IMR-90 (cell line): ENCODE measurements at regions not wholly inside any gene's neighbourhood (a gene's known extent, or its start where the extent isn't known, plus 50 kb on each side); places are given as distances from the start of the nearest gene placed in this dataset.
A peak's percentile ranks its signal among the peaks of the same experiment; 100 is the strongest.

Experiments
- ATAC-seq: fragments of 200-7000 bp; cut with Tn5 transposase; 2 replicates; pipeline ENCODE4 v1.9.1; 2020; ENCODE audit warnings: low read depth, mild to moderate bottlenecking, moderate library complexity
- BruUV-seq: library from RNA; stranded (reverse); fragments of 400-500 nt; replicated peaks from 2 replicates; lab custom pipeline; 2021; lab: Mats Ljungman, UMichigan
- CTCF ChIA-PET: fragments of 300-600 bp; formaldehyde crosslinking; extraction: SDS; loops from one replicate; lab custom pipeline; 2021; ENCODE audit warnings: antibody characterized with exemption; lab: Yijun Ruan, JAX
- POLR2A ChIA-PET: fragments of 300-600 bp; sonication (Branson Sonifier 250); formaldehyde crosslinking; loops from one replicate; lab custom pipeline; 2022; ENCODE audit warnings: antibody characterized with exemption; ENCODE audit not compliant: unreplicated experiment; lab: Charles Lee
- DNase-seq: peaks from one replicate; pipeline ENCODE4 v3.0.0; 2013
- H2AFZ ChIP-seq: replicated peaks from 2 replicates; pipeline ENCODE3; 2013; ENCODE audit warnings: low read length, mild to moderate bottlenecking; ENCODE audit not compliant: poor library complexity
- H2AK5ac ChIP-seq: 2 replicates; pipeline ENCODE4 v1.6.1; 2013; ENCODE audit warnings: low read depth, low read length, inconsistent platforms
- H2AK9ac ChIP-seq: replicated peaks from 2 replicates; pipeline ENCODE3; 2013; ENCODE audit warnings: mild to moderate bottlenecking, low read depth, low read length, moderate library complexity; ENCODE audit not compliant: poor library complexity
- H2BK120ac ChIP-seq: 2 replicates; pipeline ENCODE4 v1.6.1; 2013; ENCODE audit warnings: low read depth, low read length, inconsistent platforms
- H2BK15ac ChIP-seq: 3 replicates; pipeline ENCODE4 v1.6.1; 2013; ENCODE audit warnings: low read depth, low read length, inconsistent platforms
- H2BK20ac ChIP-seq: 2 replicates; pipeline ENCODE4 v1.6.1; 2013; ENCODE audit warnings: low read depth, mild to moderate bottlenecking, inconsistent platforms, low read length, moderate library complexity
- H2BK5ac ChIP-seq: 2 replicates; pipeline ENCODE4 v1.6.1; 2013; ENCODE audit warnings: mild to moderate bottlenecking, low read depth, low read length, inconsistent platforms; ENCODE audit not compliant: poor library complexity, severe bottlenecking
- H3K14ac ChIP-seq: replicated peaks from 2 replicates; pipeline ENCODE4 v1.6.1; 2013; ENCODE audit warnings: low read depth, low read length, inconsistent platforms
- H3K18ac ChIP-seq: 2 replicates; pipeline ENCODE4 v1.6.1; 2013; ENCODE audit warnings: low read depth, low read length, control low read depth
- H3K23ac ChIP-seq: 2 replicates; pipeline ENCODE4 v1.6.1; 2013; ENCODE audit warnings: low read depth, low read length, inconsistent platforms
- H3K27ac ChIP-seq: 2 replicates; pipeline ENCODE4 v1.5.1; 2013; ENCODE audit warnings: mild to moderate bottlenecking, control low read depth, low read length; ENCODE audit not compliant: insufficient read depth
- H3K27me3 ChIP-seq: 2 replicates; pipeline ENCODE4 v1.6.1; 2013; ENCODE audit warnings: low read length; ENCODE audit not compliant: control insufficient read depth, insufficient read depth
- H3K36me3 ChIP-seq: 2 replicates; pipeline ENCODE4 v1.6.1; 2013; ENCODE audit warnings: low read length, mixed read lengths; ENCODE audit not compliant: control insufficient read depth, insufficient read depth
- H3K4ac ChIP-seq: 2 replicates; pipeline ENCODE4 v1.6.1; 2013; ENCODE audit warnings: low read depth, low read length, inconsistent platforms
- H3K4me1 ChIP-seq: 2 replicates; pipeline ENCODE4 v1.6.1; 2013; ENCODE audit warnings: low read length, mixed read lengths; ENCODE audit not compliant: control insufficient read depth, insufficient read depth
- H3K4me2 ChIP-seq: 2 replicates; pipeline ENCODE4 v1.6.1; 2013; ENCODE audit warnings: low read depth, mild to moderate bottlenecking, control low read depth, low read length, moderate library complexity
- H3K4me3 ChIP-seq: 2 replicates; pipeline ENCODE4 v1.5.1; 2013; ENCODE audit warnings: low read depth, mild to moderate bottlenecking, control low read depth, low read length, moderate library complexity; ENCODE audit not compliant: insufficient read depth
- H3K56ac ChIP-seq: 2 replicates; pipeline ENCODE4 v1.6.1; 2013; ENCODE audit warnings: low read length, inconsistent platforms; ENCODE audit not compliant: insufficient read depth; ENCODE audit errors: extremely low read depth
- H3K79me1 ChIP-seq, 2 experiments: 2 replicates each; pipeline ENCODE4 v1.6.1; 2013; ENCODE audit warnings: low read length in 2 of 2, inconsistent platforms in 1 of 2, low read depth in 1 of 2
- H3K9ac ChIP-seq: 2 replicates; pipeline ENCODE4 v1.6.1; 2013; ENCODE audit warnings: low read depth, low read length, control low read depth
- H3K9me1 ChIP-seq: 2 replicates; pipeline ENCODE4 v1.6.1; 2013; ENCODE audit warnings: low read length, inconsistent platforms; ENCODE audit not compliant: insufficient read depth
- H3K9me3 ChIP-seq: 2 replicates; pipeline ENCODE4 v1.6.1; 2013; ENCODE audit warnings: low read length; ENCODE audit not compliant: control insufficient read depth, insufficient read depth
- H4K20me1 ChIP-seq: 2 replicates; pipeline ENCODE4 v1.6.1; 2013; ENCODE audit warnings: low read length, inconsistent platforms; ENCODE audit not compliant: insufficient read depth
- H4K5ac ChIP-seq: 2 replicates; pipeline ENCODE4 v1.6.1; 2013; ENCODE audit warnings: mild to moderate bottlenecking, low read depth, low read length, control low read depth
- H4K8ac ChIP-seq, 2 experiments: 2 replicates each; pipeline ENCODE4 v1.6.1; 2013; ENCODE audit warnings: low read depth in 2 of 2, low read length in 2 of 2, control low read depth in 1 of 2, inconsistent platforms in 1 of 2
- H4K91ac ChIP-seq: 2 replicates; pipeline ENCODE4 v1.6.1; 2013; ENCODE audit warnings: low read depth, low read length, inconsistent platforms; ENCODE audit not compliant: insufficient read depth
- MAZ ChIP-seq: IDR thresholded peaks from 2 replicates; pipeline ENCODE4 v1.6.1; 2012; ENCODE audit warnings: low read depth, mild to moderate bottlenecking, low read length, improper control_type of control experiment, moderate library complexity, borderline replicate concordance
- SMC3 ChIP-seq: fragments of 150-350 bp; IDR thresholded peaks from 2 replicates; pipeline ENCODE4 v1.6.1; 2016; ENCODE audit warnings: low read depth, mild to moderate bottlenecking, antibody characterized with exemption, low read length, moderate library complexity
- WGBS, 2 experiments: methylation state at CpG; one replicate each; pipeline versions ENCODE4 v1.1.5 to v1.1.7; 2013; ENCODE audit warnings: missing lambda C conversion rate in 2 of 2; ENCODE audit not compliant: insufficient read length in 1 of 2; ENCODE audit errors: extremely low coverage in 2 of 2; 5-methylcytosine and 5-hydroxymethylcytosine counted together
- dilution Hi-C: fragments of 300-500 bp; cut with HindIII; formaldehyde crosslinking; loops from one replicate; pipeline ENCODE4 v1.14.3; 2018; ENCODE audit warnings: low sequenced_read_pairs; ENCODE audit not compliant: unreplicated experiment
- in situ Hi-C: fragments of 300-500 bp; cut with MboI; formaldehyde crosslinking; loops from 3 replicates; pipeline ENCODE4 v1.14.3; 2019; ENCODE audit warnings: low sequenced_read_pairs, inconsistent platforms, mixed read lengths
- intact Hi-C: fragments of 100-400 bp; cut with micrococcal nuclease; formaldehyde crosslinking; loops from 2 replicates; pipeline ENCODE4 v1.10.0; 2022
- TF ChIP-seq, protein P1 (sequence below): fragments of 150-350 bp; IDR thresholded peaks from 2 replicates; pipeline ENCODE4 v1.6.1; 2017; ENCODE audit warnings: mild to moderate bottlenecking, antibody characterized with exemption, low read length, low read depth

DNA sequence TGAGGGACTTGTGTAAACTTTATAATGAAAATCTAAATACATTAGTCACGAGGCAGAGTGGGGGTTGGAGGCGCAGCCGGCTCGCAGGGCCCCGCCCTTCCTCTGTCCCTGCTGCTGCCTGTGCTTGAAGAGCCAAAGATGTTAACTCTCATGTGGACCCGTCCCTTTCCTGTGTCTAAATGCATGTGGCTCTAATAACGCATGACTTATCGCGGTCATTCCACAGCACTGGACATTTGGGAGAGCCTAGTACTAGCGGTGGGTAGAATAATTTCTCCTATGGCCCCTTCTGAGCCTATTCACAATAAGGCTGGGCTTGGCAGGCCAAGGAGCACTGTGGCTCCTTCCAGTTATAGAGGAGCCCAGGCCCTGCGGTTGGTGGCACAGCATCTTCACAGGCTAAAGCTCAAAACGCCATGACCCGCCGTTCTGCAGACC, 82.3 kb upstream of the SIMC1 start:
- Histone ChIP-seq H4K5ac (no peak overlapping the region), H3K9ac (no peak overlapping the region), H2BK15ac (no peak overlapping the region; the same call in 2 of the 3 replicates), H3K9me3 (peaks cover 3% of the 10 kb centered on the region), H4K20me1 (peaks cover 3% of the 10 kb centered on the region; the same call in 1 of the 2 replicates), H2AK5ac (peak overlapping the region; percentile 25; the same call in 1 of the 2 replicates), H3K4me1 (peaks cover 22% of the 10 kb centered on the region), H3K27ac (no peak overlapping the region), H3K18ac (peak overlapping the region; percentile 46; the same call in 1 of the 2 replicates), H3K56ac (no peak overlapping the region), H3K4me2 (peak overlapping the region; percentile 43), H3K36me3 (no peaks in the 10 kb centered on the region), H2BK5ac (no peak overlapping the region), H3K27me3 (no peaks in the 10 kb centered on the region), H2BK20ac (peak overlapping the region; percentile 59), H3K23ac (no peak overlapping the region), H2BK120ac (peak overlapping the region; percentile 61; the same call in 1 of the 2 replicates), H4K91ac (peak overlapping the region; percentile 70; the same call in 1 of the 2 replicates), H4K8ac (0 out of 4 replicates have a peak overlapping the region, but pooled peaks of 1 of the 2 experiments have one; percentile 12), H2AK9ac (peak overlapping the region; percentile 4), H3K79me1 (no peaks in the 10 kb centered on the region), H3K4ac (peak overlapping the region; percentile 38), H3K9me1 (peaks cover 10% of the 10 kb centered on the region; the same call in 1 of the 2 replicates), H2AFZ (peak overlapping the region; percentile 74), H3K4me3 (no peak overlapping the region), H3K14ac (no peak overlapping the region)
- ChIA-PET CTCF (no interaction called here), POLR2A (no interaction called here)
- ATAC-seq (peak; percentile 61), DNase-seq (no peak)
- dilution Hi-C loops (no loop called here), in situ Hi-C loops (no loop called here), intact Hi-C loops (no loop called here)
- no TSS peak for BruUV-seq
- TF ChIP-seq SMC3, result no peak
- TF ChIP-seq MAZ, result peak; percentile 57; the same call in 1 of the 2 replicates
- TF ChIP-seq, protein P1, sequence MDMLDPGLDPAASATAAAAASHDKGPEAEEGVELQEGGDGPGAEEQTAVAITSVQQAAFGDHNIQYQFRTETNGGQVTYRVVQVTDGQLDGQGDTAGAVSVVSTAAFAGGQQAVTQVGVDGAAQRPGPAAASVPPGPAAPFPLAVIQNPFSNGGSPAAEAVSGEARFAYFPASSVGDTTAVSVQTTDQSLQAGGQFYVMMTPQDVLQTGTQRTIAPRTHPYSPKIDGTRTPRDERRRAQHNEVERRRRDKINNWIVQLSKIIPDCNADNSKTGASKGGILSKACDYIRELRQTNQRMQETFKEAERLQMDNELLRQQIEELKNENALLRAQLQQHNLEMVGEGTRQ, result 0 out of 2 replicates have a peak, but pooled peaks have one; percentile 18
- WGBS, 2 experiments, result 81% methylated on average over 5 of the region's 14 CpGs; no CpG with 5 or more reads in 1 of the 2 experiments
